ENCODE measurements at regions not wholly inside any gene's neighbourhood (a gene's known extent, or its start where the extent isn't known, plus 50 kb on each side); places are given as distances from the start of the nearest gene placed in this dataset.
"Not testable (repeated sequence)": the region's sequence is repeated elsewhere in the genome, so short reads cannot be mapped to it uniquely, and the experiment has no call there.

GRCh38 chr18:6566338-6566911 is 151.7 kb upstream of the L3MBTL4 start:
- no peak for TF ChIP-seq EZH2phosphoT487 (IDR thresholded peaks at IDR 0.05; ENCODE audit: borderline replicate concordance, low read length)
- Histone ChIP-seq H4K20me1 (ENCODE audit: control insufficient read depth, insufficient read depth, low read depth, low read length) (no peaks in the 10 kb centered on the region), H3K27me3 (ENCODE audit: control insufficient read depth, low read length) (no peaks in the 10 kb centered on the region), H3K36me3 (ENCODE audit: control insufficient read depth, low read length) (no peaks in the 10 kb centered on the region), H3K4me3 (ENCODE audit: low read length) (no peak overlapping the region), H3K9me2 (replicated peaks; ENCODE audit: control insufficient read depth, low read length) (no peaks in the 10 kb centered on the region), H3F3A (ENCODE audit: control insufficient read depth, insufficient read depth) (no peaks in the 10 kb centered on the region), H3K4me2 (ENCODE audit: low read length) (no peak overlapping the region), H3K79me2 (ENCODE audit: control insufficient read depth, low read length) (no peaks in the 10 kb centered on the region), H3K9me3 (ENCODE audit: control insufficient read depth, insufficient read depth, low read length) (no peaks in the 10 kb centered on the region), H3K4me1 (ENCODE audit: control insufficient read depth, low read length) (no peaks in the 10 kb centered on the region), H3K27ac (ENCODE audit: low read depth, low read length) (no peak overlapping the region)

DNA sequence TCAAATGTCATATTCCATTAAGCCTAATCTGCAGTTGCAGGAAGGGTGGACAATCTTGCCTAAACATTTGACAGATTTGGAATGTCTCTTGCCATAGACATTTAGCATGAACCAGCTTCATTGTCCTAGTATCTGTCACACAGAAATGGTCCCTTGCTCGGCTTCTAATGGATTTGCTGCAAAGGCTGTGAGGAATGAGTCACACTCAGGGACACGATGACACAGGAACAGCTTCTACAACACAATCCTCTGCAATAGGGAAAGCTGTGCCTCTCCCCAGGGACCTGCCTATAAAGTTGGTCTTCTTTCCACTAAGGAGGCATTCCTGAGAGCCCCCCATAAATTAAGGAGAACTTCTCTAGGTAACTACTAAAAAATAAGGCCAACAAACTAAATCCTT is 155.1 kb upstream of the L3MBTL4 start:
- no peaks in the 10 kb centered on the region for H3K27me3 ChIP-seq (ENCODE audit: control insufficient read depth, low read length)
- H3K9me3 ChIP-seq (ENCODE audit: control insufficient read depth, insufficient read depth, low read length), result no peaks in the 10 kb centered on the region
- H4K20me1 ChIP-seq (ENCODE audit: control insufficient read depth, insufficient read depth, low read depth, low read length), result no peaks in the 10 kb centered on the region
- TF ChIP-seq EZH2phosphoT487 (IDR thresholded peaks at IDR 0.05; ENCODE audit: borderline replicate concordance, low read length), result no peak
- no peak for TF ChIP-seq CTCF (IDR thresholded peaks at IDR 0.05; ENCODE audit: low read depth, low read length, poor library complexity, severe bottlenecking)
- no peak overlapping the region for H3K4me2 ChIP-seq (ENCODE audit: low read length)
- no peaks in the 10 kb centered on the region for H3K36me3 ChIP-seq (ENCODE audit: control insufficient read depth, low read length)
- no peaks in the 10 kb centered on the region for H3K4me1 ChIP-seq (ENCODE audit: control insufficient read depth, low read length)
- no peaks in the 10 kb centered on the region for H3K9me2 ChIP-seq (replicated peaks; ENCODE audit: control insufficient read depth, low read length)
- no peaks in the 10 kb centered on the region for H3K79me2 ChIP-seq (ENCODE audit: control insufficient read depth, low read length)
- no peaks in the 10 kb centered on the region for H3F3A ChIP-seq (ENCODE audit: control insufficient read depth, insufficient read depth)
- no peak overlapping the region for H3K4me3 ChIP-seq (ENCODE audit: low read length)
- no peak overlapping the region for H3K27ac ChIP-seq (ENCODE audit: low read depth, low read length)

DNA sequence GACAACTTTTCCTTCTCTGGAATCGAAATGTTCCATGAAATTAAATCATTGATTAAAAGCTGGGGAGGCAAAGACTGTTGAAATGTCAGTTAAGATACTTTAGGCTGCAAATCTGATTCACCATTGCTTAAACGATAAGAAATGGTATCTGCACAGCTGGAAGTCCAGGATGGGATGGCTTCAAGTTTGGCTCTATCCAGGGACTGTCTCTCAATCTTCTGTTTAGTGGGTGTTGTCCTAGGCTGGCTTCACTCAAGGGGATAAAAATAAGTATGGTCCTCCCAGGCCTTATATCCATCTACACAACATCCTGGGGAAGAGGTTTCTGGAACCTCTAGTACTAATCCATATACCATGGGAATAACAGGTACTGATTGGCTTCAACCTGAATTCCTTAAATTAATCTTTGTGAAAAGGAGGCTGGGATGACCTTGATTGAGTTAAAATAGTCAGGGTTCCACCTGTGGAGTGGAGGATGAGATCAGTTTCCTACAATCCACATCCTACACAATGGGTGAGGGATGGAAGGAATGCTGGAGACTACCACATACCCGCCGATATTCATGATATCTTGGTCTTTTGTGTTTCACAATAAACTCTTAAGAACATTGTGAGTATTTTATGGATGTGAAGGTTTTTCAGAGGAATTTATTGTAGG is 156.0 kb upstream of the L3MBTL4 start:
- Histone ChIP-seq H3K27me3 (ENCODE audit: control insufficient read depth, low read length) (no peaks in the 10 kb centered on the region), H3F3A (ENCODE audit: control insufficient read depth, insufficient read depth) (no peaks in the 10 kb centered on the region), H3K9me2 (replicated peaks; ENCODE audit: control insufficient read depth, low read length) (no peaks in the 10 kb centered on the region), H3K9me3 (ENCODE audit: control insufficient read depth, insufficient read depth, low read length) (no peaks in the 10 kb centered on the region), H3K27ac (ENCODE audit: low read depth, low read length) (no peak overlapping the region), H3K4me2 (ENCODE audit: low read length) (no peak overlapping the region), H3K79me2 (ENCODE audit: control insufficient read depth, low read length) (no peaks in the 10 kb centered on the region), H4K20me1 (ENCODE audit: control insufficient read depth, insufficient read depth, low read depth, low read length) (no peaks in the 10 kb centered on the region), H3K36me3 (ENCODE audit: control insufficient read depth, low read length) (no peaks in the 10 kb centered on the region), H3K4me3 (ENCODE audit: low read length) (no peak overlapping the region), H3K4me1 (ENCODE audit: control insufficient read depth, low read length) (no peaks in the 10 kb centered on the region)
- TF ChIP-seq EZH2phosphoT487 (IDR thresholded peaks at IDR 0.05; ENCODE audit: borderline replicate concordance, low read length) (no peak), CTCF (IDR thresholded peaks at IDR 0.05; ENCODE audit: low read depth, low read length, poor library complexity, severe bottlenecking) (no peak)

DNA sequence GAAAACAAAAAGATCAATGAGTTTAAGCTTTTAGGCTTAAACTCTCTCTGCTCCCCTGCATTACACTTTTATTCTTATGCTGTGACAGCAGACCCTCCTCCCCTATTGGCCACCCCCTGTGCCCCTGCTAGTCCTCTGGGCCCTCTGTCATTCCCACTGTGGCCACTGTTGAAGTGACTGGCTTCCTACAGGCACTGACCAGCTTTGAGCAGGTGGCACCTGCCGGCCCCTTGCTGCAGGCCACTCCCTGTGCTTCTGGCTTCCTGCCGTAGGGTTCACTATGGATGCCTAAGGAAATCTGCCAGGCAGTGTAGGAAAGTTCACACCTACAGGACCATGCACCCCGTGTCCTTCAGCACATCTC is 156.5 kb upstream of the L3MBTL4 start:
- no peak overlapping the region for H3K4me3 ChIP-seq (ENCODE audit: low read length)
- no peaks in the 10 kb centered on the region for H3K79me2 ChIP-seq (ENCODE audit: control insufficient read depth, low read length)
- H3K9me3 ChIP-seq (ENCODE audit: control insufficient read depth, insufficient read depth, low read length), result no peaks in the 10 kb centered on the region
- H3F3A ChIP-seq (ENCODE audit: control insufficient read depth, insufficient read depth), result no peaks in the 10 kb centered on the region
- no peak overlapping the region for H3K4me2 ChIP-seq (ENCODE audit: low read length)
- no peaks in the 10 kb centered on the region for H3K27me3 ChIP-seq (ENCODE audit: control insufficient read depth, low read length)
- no peak for TF ChIP-seq EZH2phosphoT487 (IDR thresholded peaks at IDR 0.05; ENCODE audit: borderline replicate concordance, low read length)
- TF ChIP-seq CTCF (IDR thresholded peaks at IDR 0.05; ENCODE audit: low read depth, low read length, poor library complexity, severe bottlenecking), result no peak
- no peaks in the 10 kb centered on the region for H3K4me1 ChIP-seq (ENCODE audit: control insufficient read depth, low read length)
- no peak overlapping the region for H3K27ac ChIP-seq (ENCODE audit: low read depth, low read length)
- H4K20me1 ChIP-seq (ENCODE audit: control insufficient read depth, insufficient read depth, low read depth, low read length), result no peaks in the 10 kb centered on the region
- H3K36me3 ChIP-seq (ENCODE audit: control insufficient read depth, low read length), result no peaks in the 10 kb centered on the region
- no peaks in the 10 kb centered on the region for H3K9me2 ChIP-seq (replicated peaks; ENCODE audit: control insufficient read depth, low read length)

DNA sequence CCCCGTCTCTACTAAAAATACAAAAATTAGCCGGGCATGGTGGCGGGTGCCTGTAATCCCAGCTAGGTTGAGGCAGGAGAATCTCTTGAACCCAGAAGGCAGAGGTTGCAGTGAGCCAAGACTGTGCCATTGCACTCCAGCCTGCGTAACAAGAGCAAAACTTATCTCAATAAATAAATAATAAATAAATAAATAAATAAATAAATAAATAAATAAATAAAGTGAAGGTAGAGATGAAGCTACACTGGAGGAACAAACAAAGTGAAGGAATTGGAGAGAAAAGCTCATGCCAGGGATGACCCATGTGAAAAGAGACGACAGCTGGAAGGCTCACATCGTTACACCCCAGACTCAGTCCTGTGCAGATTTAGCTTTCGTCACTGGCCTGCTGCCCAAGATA is 157.3 kb upstream of the ARHGAP28 start:
- not testable (repeated sequence) for H3K27ac ChIP-seq (ENCODE audit: low read depth, low read length); H3K36me3 ChIP-seq (ENCODE audit: control insufficient read depth, low read length); H4K20me1 ChIP-seq (ENCODE audit: control insufficient read depth, insufficient read depth, low read depth, low read length); H3K27me3 ChIP-seq (ENCODE audit: control insufficient read depth, low read length); H3K4me3 ChIP-seq (ENCODE audit: low read length); H3K79me2 ChIP-seq (ENCODE audit: control insufficient read depth, low read length); H3K4me1 ChIP-seq (ENCODE audit: control insufficient read depth, low read length); H3K9me2 ChIP-seq (replicated peaks; ENCODE audit: control insufficient read depth, low read length); H3K4me2 ChIP-seq (ENCODE audit: low read length); H3F3A ChIP-seq (ENCODE audit: control insufficient read depth, insufficient read depth); H3K9me3 ChIP-seq (ENCODE audit: control insufficient read depth, insufficient read depth, low read length)

Measured in DOHH2 (cell line).